HS-27A (cell line): ENCODE measurements at regions not wholly inside any gene's neighbourhood (a gene's known extent, or its start where the extent isn't known, plus 50 kb on each side); places are given as distances from the start of the nearest gene placed in this dataset.
"Not testable (repeated sequence)": the region's sequence is repeated elsewhere in the genome, so short reads cannot be mapped to it uniquely, and the experiment has no call there.

Experiments
- DNase-seq: peaks from one replicate; pipeline ENCODE4 v3.0.0-alpha.2; 2012; ENCODE audit warnings: low read depth, missing footprints

DNA sequence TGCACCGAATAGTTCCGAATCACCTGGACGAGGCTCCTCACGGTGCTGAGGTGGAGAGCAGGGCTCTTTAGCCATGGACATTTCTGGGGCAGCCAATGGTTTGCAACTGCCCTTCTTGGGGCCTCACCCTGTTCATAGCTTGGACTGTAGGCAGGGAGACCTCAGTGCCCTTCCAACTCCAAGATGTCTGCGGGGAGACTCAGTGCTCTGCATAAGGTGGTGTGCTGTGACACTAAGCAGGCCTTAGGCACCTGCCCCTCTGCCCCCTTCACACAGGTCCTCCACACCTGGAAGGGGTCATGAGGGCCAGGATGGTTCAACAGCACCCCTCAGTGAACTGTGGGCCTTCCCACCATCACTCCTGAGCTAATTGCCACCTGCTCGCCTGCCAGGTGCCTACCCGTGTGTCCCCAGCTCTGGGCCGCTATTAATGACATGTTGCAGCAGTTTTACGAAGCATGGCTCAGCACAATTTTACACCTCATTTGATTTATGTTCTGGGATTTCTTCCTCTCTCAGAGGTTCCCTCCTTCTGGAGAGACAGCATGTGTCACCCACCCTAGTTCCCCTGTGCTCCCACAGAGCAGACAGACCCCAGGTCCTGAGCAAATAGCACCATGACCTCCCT lies 101.2 kb upstream of the SMAD3 start:
- no peak for DNase-seq

DNA sequence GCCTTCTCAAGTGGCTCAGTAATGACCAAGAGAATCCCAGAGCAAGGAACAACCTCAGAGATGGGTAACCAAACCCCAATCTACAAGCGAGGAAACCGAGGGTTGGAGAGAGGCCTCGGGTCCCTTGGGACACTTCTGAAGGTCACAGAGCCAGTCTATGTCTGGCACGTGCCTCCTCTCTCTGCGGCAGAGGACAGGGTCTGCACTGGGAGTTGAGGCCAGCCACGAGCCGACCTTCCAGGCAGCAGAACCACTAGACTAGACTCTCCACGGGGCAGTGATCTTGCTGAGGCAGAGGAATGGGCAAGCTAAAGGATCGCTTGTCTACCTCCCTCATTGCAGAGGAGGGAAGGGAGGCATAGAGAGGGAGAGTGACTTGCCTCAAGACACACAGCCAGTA lies 100.6 kb upstream of the SMAD3 start:
- no peak for DNase-seq

GRCh38 chr15:66965201-66965900 lies 100.1 kb upstream of the SMAD3 start:
- DNase-seq, result no peak

GRCh38 chr15:66966256-66966655 lies 99.1 kb upstream of the SMAD3 start:
- DNase-seq, result no peak

DNA sequence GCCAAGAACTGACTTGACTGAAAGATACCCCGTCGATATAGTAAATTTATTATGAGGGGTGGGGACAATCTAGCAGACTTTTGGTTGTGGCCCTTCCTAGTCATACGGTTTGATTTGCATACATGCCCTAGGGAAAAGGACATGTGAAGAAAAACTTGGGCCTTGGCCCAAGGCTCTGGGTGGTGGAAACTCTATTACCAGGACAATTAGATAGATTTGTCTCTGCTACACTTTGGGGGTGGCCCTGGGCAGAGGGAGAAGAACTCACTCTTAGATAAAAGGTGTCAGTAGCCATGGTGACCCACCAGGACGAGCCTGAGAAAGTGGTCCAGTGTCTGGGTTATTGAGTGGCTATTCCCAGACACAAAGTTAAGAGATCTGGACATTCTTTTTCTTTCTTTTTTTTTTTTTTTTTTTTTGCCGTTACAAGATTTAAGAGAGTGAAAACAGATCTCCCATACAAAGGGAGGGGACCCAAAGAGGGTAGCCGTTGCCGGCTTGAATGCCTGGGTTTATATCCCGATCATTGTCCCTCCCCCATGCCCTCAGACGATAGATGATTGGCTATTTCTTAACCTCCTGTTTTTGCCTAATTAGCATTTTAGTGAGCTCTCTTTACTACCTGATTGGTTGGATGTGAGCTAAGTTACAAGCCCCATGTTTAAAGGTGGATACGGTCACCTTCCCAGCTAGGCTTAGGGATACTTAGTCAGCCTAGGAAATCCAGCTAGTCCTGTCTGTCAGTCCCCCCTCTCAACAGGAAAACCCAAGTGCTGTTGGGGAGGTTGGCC lies 96.4 kb upstream of the SMAD3 start:
- DNase-seq, result no peak

DNA sequence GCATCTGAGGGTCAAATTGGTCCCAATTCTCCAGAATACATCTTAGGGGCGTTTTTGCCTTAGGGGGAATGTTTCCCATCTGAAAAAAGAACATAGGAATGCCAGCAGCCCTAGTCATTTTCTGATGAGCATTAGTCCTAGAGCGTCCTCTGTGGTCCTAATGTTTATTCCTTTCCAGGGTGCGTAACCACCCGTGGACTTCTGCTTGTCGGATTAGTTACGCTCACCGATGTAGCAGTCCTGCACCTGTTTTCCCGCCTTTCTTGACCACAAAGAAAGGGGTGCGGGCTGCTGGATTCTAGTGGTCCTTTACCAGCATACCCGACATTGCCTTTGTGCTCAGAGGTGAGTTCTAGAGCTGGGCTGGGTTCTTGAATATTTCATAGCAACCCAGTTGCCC lies 91.3 kb upstream of the SMAD3 start:
- DNase-seq, result not testable (repeated sequence)

GRCh38 chr15:66976106-66976640 lies 89.2 kb upstream of the SMAD3 start:
- not testable (repeated sequence) for DNase-seq

GRCh38 chr15:66980326-66980725 lies 85.1 kb upstream of the SMAD3 start:
- DNase-seq, result not testable (repeated sequence)

DNA sequence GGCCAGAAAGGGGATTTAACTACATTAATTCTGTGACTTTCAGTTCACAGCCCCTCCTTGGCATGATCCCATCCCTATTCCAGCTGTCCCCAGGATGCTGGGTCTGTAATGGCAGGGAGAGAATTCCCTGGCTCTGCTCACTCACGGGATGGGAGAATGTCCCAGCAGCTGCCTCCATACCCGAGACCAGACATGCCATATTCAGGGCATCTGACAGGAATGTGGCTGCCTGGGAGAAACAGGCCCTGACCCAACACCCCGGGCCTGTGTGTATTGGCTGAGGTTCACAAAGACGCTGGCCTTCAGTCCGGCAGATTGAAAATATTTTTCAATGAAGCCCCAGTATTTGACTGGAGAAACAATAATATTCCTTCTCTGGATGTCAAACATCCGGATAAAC lies 83.6 kb upstream of the SMAD3 start:
- no peak for DNase-seq

DNA sequence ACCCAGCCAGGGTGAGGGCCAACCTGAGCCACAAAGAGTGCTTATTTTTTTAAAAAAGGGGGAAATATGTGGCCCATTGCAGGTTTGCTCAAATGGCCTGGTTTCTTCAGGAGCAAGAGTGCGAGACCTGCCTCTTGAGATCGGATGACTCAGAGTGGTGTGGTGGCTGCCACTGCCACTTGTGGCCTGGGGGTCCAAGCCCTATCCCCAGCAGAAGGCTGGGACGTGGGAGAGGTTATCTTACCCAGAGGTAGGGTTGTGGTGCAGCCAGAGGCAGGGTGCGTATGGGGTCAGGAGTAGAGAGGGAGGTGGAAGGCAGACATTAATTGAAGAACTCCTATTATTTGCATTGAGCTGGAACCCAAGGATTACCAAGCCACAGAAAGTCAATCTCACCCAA lies 83.2 kb upstream of the SMAD3 start:
- no peak for DNase-seq

DNA sequence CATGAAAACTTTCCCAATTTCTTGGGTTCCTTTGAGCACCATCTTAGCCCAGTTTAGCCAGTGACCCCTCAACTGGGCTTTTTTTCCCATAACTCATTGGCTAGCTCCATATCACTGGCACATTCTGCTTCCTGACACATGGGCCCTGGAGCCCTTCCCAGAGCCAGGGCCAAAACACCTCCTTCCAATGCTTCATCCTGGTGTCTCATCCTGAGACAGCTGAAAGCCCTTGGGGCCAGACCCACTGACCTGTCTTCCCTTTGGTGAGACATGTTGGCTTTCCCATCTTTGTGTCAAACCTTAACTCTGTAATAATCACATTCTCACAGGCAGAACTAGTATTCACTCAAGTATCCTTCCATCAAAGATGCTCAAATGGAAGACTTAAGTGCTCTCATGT lies 82.6 kb upstream of the SMAD3 start:
- no peak for DNase-seq

DNA sequence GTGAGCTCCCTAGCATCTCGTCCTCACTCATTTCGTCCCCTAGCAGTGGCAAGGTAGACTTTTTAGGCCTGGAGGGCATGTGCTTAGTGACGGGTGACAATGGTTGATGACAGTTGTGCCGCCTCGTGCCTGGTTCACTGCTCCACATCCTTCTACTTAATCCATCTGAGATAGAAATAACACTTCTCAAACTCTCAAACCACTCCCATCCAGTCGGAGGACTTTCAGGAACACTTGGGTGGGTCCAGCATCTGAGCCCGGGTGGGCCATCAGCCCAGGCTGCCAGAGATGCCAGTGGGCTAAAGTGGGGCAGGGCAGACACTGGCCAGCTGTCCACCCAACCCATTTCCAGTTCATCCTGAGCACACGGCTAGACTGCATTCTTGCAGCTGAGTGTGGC lies 79.7 kb upstream of the SMAD3 start:
- DNase-seq, result no peak

DNA sequence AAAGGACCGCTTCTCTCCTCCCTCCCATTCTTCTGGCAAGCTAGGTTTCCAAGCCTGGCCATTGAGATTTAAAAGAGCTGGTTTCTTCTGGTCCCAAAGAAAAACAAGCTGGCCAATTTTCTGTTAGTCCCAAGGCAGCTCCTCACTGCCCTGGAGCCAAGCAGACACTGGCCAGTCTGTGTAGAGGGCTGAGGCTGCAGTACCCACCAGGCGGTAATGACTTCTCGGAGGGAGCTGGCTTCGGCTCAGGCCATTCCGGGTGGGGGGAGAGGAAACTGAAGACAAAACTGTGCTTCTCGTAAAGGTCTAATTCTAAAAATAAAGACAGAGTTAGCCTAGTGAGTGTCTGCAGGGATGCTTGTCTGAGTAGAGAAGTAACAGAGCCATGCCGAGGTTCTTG lies 78.5 kb upstream of the SMAD3 start:
- DNase-seq, result no peak

- DNase-seq, result no peak
These were observed 72.3 kb upstream of the SMAD3 start for GRCh38 chr15:66993090-66993489.

DNA sequence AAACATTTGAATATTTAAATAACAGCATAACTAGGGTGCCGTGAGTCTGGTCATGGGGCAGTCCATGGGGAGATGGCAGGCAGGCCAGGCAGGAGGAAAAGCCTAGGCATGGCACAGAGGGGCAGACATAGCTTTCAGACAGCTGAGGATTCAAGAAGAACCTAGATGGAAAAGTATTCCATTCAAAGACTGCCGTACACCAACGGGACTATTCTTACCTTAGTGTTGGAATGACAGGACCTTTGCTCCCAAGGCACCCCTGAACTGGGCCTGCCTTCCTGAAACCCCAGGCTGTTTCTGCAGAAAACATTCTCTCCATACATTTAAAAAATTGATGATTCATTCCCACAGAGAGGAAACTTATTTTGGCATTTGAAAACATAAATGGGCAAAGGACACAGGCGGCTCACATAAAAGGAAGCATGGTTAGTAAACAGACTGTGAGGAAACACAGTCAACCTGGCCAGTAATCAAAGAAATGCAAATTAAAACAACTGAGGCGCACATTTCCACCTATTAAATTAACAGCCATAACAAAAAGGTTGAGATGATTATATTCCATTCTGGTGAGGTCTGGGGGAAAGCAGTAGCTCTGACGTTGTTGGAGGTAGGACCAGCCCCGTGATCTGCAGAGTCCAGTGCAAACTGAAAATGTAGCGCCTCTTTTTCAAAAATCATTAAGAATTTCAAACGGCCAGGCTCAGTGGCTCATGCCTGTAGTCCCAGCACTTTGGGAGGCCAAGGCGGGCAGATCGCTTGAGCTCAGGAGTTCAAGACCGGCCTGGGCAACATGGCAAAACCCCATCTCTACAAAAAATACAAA lies 71.3 kb upstream of the SMAD3 start:
- DNase-seq, result no peak

DNA sequence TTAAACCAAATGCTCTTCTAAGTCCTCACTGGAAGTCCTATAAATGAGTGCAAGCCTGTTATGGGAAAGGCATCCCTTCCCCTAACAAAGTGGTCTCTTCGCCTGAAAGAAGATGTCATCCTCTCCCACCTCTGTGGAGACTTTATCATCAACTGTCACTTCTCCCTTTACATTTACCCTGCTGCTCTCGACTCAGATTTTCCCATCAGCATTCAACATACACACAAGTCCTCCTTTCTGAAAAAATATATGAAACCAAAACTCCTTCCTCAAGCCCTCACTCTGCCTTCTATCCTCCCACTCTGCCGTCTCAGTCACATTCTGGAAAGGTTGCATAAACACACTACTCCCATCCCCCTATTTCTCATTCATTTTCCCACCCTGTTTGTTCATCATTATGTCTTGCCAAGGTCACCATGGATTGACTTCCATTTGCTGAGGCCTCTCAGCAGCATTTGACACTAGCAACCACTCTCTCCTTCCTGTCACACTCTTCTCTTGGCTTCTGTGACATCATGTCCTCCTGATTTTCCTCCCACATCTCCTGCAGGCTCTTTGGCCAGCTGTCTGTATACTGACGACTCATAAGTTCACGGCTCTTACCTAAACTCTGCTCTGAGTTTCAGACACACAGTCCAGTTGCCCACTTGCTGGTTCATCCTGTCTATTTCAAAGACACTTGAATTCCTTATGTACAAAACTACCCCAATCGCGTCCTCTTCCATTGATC lies 70.3 kb upstream of the SMAD3 start:
- DNase-seq, result no peak

DNA sequence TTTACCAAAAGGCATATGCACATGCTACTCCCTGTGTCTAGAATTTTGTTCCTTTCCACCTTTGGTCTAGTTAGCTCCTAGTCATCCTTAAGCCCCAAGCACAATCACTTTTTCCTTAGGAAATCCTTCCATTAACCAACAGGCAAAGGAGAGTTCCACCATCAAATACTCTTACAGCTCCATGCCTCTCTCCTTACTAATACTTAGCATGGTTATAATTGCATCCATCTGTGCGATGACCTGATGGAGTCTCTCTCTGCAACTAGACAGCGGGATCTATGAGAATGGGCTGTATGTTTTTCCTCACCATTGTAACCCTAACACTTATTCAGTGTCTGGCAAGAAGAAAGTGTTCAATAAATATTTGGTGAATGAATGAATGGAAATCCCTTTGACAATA lies 69.3 kb upstream of the SMAD3 start:
- DNase-seq, result no peak

- peak; percentile 95 for DNase-seq
These were observed 68.2 kb upstream of the SMAD3 start for GRCh38 chr15:66997212-66997611.

GRCh38 chr15:66998234-66998633 lies 67.2 kb upstream of the SMAD3 start:
- not testable (repeated sequence) for DNase-seq

DNA sequence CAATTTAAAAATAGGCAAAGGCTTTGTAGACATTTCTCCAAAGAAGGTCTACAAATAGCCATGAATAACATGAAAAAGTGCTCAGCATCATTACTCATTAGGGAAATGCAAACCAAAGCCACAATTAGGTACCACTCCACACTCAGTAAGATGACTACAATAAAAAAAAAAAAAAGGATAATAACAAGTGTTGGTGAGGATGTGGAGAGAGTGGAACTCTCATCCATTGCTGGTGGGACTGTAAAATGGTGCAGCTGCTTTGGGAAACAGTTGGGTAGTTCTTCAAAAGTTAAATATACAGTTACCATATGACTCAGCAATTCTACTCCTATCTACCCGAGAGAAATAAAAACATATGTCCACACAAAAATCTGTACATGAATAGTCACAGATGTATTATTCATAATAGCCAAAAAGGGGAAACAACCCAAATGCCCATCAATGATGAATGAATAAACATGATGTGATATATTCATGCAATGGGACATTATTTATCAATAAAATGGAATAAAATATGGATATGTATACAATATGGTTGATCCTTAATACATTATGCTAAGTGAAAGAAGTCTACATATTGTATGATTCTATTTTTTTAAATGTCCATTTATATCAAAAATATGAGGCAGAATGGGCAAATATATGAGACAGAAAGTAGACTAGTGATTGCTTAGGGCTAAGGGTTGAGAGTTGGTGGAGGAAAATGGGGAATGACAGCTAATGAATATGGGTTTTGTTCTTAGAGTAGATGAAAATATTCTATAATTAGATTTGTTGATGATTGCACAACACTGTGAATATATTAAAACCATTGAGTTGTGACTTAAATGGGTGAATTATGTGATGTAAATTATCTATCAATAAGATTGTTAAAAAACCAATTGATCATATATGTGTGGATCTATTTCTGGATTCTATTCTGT lies 66.1 kb upstream of the SMAD3 start:
- no peak for DNase-seq
